DOHH2 (cell line): ENCODE measurements at regions not wholly inside any gene's neighbourhood (a gene's known extent, or its start where the extent isn't known, plus 50 kb on each side); places are given as distances from the start of the nearest gene placed in this dataset.

Experiments used
- H3F3A ChIP-seq: fragments of 200-600 bp; sonication (generic), shearing (Covaris generic); 2 replicates; pipeline ENCODE4 v1.6.0; 2016; ENCODE audit warnings: antibody characterized with exemption, mild to moderate bottlenecking; ENCODE audit not compliant: control insufficient read depth, insufficient read depth
- H3K27ac ChIP-seq: fragments of 200-600 bp; sonication (generic); 2 replicates; pipeline ENCODE4 v1.5.1; 2014; ENCODE audit warnings: low read depth, mild to moderate bottlenecking, low read length, moderate library complexity
- H3K27me3 ChIP-seq: fragments of 200-600 bp; sonication (generic); 2 replicates; pipeline ENCODE4 v1.6.1; 2014; ENCODE audit warnings: mild to moderate bottlenecking, low read length, mixed read lengths; ENCODE audit not compliant: control insufficient read depth
- H3K36me3 ChIP-seq: fragments of 200-600 bp; sonication (generic); 2 replicates; pipeline ENCODE4 v1.6.1; 2014; ENCODE audit warnings: mild to moderate bottlenecking, low read length, moderate library complexity, mixed read lengths; ENCODE audit not compliant: control insufficient read depth
- H3K4me1 ChIP-seq: fragments of 200-600 bp; sonication (generic); 2 replicates; pipeline ENCODE4 v1.6.1; 2014; ENCODE audit warnings: mild to moderate bottlenecking, low read length, mixed read lengths; ENCODE audit not compliant: control insufficient read depth
- H3K4me2 ChIP-seq: fragments of 200-600 bp; sonication (generic); 2 replicates; pipeline ENCODE4 v1.6.0; 2014; ENCODE audit warnings: mild to moderate bottlenecking, low read length, moderate library complexity
- H3K4me3 ChIP-seq: fragments of 200-600 bp; sonication (generic); 2 replicates; pipeline ENCODE4 v1.5.1; 2014; ENCODE audit warnings: mild to moderate bottlenecking, low read length, mixed read lengths
- H3K79me2 ChIP-seq: fragments of 200-600 bp; sonication (generic); 2 replicates; pipeline ENCODE4 v1.6.1; 2014; ENCODE audit warnings: mild to moderate bottlenecking, low read length, mixed read lengths; ENCODE audit not compliant: control insufficient read depth
- H3K9me2 ChIP-seq: fragments of 200-600 bp; sonication (generic); replicated peaks from 2 replicates; pipeline ENCODE4 v1.6.1; 2014; ENCODE audit warnings: mild to moderate bottlenecking, low read length, mixed read lengths; ENCODE audit not compliant: control insufficient read depth
- H3K9me3 ChIP-seq: fragments of 200-600 bp; sonication (generic); 2 replicates; pipeline ENCODE4 v1.6.1; 2014; ENCODE audit warnings: antibody characterized with exemption, low read length, mixed read lengths; ENCODE audit not compliant: control insufficient read depth, insufficient read depth
- H4K20me1 ChIP-seq: fragments of 200-600 bp; sonication (generic); 2 replicates; pipeline ENCODE4 v1.6.0; 2014; ENCODE audit warnings: low read depth, mild to moderate bottlenecking, antibody characterized with exemption, low read length, moderate library complexity; ENCODE audit not compliant: control insufficient read depth, insufficient read depth
- EZH2phosphoT487 ChIP-seq: fragments of 200-600 bp; sonication (generic); IDR thresholded peaks from 2 replicates; pipeline ENCODE4 v1.6.1; 2017; ENCODE audit warnings: borderline replicate concordance, mild to moderate bottlenecking, antibody characterized with exemption, low read length, moderate library complexity, mixed read lengths
- TF ChIP-seq, protein P1 (sequence below): fragments of 200-600 bp; sonication (generic); IDR thresholded peaks from one replicate; pipeline ENCODE4 v1.5.1; 2014; ENCODE audit warnings: antibody characterized with exemption, mild to moderate bottlenecking, low read depth, low read length; ENCODE audit not compliant: poor library complexity, severe bottlenecking

GRCh38 chr1:208781391-208782045 lies 537.3 kb upstream of the PLXNA2 start:
- H3K4me2 ChIP-seq, result no peak overlapping the region

GRCh38 chr1:208782186-208782585 lies 538.0 kb upstream of the PLXNA2 start:
- Histone ChIP-seq H3F3A (no peaks in the 10 kb centered on the region), H3K4me2 (no peak overlapping the region), H3K9me3 (no peaks in the 10 kb centered on the region), H4K20me1 (no peaks in the 10 kb centered on the region), H3K4me1 (no peaks in the 10 kb centered on the region), H3K27ac (no peak overlapping the region), H3K9me2 (no peaks in the 10 kb centered on the region), H3K79me2 (no peaks in the 10 kb centered on the region), H3K36me3 (no peaks in the 10 kb centered on the region), H3K4me3 (no peak overlapping the region), H3K27me3 (no peaks in the 10 kb centered on the region)
- TF ChIP-seq EZH2phosphoT487, result no peak
- TF ChIP-seq, protein P1, sequence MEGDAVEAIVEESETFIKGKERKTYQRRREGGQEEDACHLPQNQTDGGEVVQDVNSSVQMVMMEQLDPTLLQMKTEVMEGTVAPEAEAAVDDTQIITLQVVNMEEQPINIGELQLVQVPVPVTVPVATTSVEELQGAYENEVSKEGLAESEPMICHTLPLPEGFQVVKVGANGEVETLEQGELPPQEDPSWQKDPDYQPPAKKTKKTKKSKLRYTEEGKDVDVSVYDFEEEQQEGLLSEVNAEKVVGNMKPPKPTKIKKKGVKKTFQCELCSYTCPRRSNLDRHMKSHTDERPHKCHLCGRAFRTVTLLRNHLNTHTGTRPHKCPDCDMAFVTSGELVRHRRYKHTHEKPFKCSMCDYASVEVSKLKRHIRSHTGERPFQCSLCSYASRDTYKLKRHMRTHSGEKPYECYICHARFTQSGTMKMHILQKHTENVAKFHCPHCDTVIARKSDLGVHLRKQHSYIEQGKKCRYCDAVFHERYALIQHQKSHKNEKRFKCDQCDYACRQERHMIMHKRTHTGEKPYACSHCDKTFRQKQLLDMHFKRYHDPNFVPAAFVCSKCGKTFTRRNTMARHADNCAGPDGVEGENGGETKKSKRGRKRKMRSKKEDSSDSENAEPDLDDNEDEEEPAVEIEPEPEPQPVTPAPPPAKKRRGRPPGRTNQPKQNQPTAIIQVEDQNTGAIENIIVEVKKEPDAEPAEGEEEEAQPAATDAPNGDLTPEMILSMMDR, result no peak

More at GRCh38 chr1:208781391-208782045, 537.3 kb upstream of the PLXNA2 start:
- no peaks in the 10 kb centered on the region for H3K36me3 ChIP-seq
- H3K4me3 ChIP-seq, result no peak overlapping the region
- H3K9me2 ChIP-seq, result no peaks in the 10 kb centered on the region
- no peaks in the 10 kb centered on the region for H3F3A ChIP-seq
- no peaks in the 10 kb centered on the region for H3K27me3 ChIP-seq
- no peaks in the 10 kb centered on the region for H3K9me3 ChIP-seq
- TF ChIP-seq EZH2phosphoT487, result no peak
- TF ChIP-seq, protein P1, result no peak
- H3K79me2 ChIP-seq, result no peaks in the 10 kb centered on the region
- no peaks in the 10 kb centered on the region for H3K4me1 ChIP-seq
- H3K27ac ChIP-seq, result no peak overlapping the region
- no peaks in the 10 kb centered on the region for H4K20me1 ChIP-seq

- Histone ChIP-seq H3K9me2 (no peaks in the 10 kb centered on the region), H4K20me1 (no peaks in the 10 kb centered on the region), H3K4me3 (no peak overlapping the region), H3K27me3 (no peaks in the 10 kb centered on the region), H3K4me1 (no peaks in the 10 kb centered on the region), H3K9me3 (no peaks in the 10 kb centered on the region), H3K27ac (no peak overlapping the region), H3K79me2 (no peaks in the 10 kb centered on the region), H3K36me3 (no peaks in the 10 kb centered on the region), H3K4me2 (no peak overlapping the region), H3F3A (no peaks in the 10 kb centered on the region)
- TF ChIP-seq EZH2phosphoT487, result no peak
- TF ChIP-seq, protein P1, result no peak
These were observed 541.4 kb upstream of the PLXNA2 start for GRCh38 chr1:208785629-208786028.
